K562 (cell line): ENCODE measurements at regions not wholly inside any gene's neighbourhood (a gene's known extent, or its start where the extent isn't known, plus 50 kb on each side); places are given as distances from the start of the nearest gene placed in this dataset.

Source experiments
- ATAC-seq: fragments of 200-7000 bp; cut with Tn5 transposase; 3 replicates; pipeline ENCODE4 v1.9.1; 2020; ENCODE audit warnings: moderate library complexity
- BruUV-seq: library from RNA; stranded (reverse); fragments of 400-500 nt; replicated peaks from 2 replicates; lab custom pipeline; 2021; lab: Mats Ljungman, UMichigan
- CTCF ChIA-PET: fragments of 300-600 bp; formaldehyde crosslinking; extraction: SDS; loops from one replicate; lab custom pipeline; 2021; ENCODE audit warnings: low intra/inter-chr PET ratio; lab: Yijun Ruan, JAX
- POLR2A ChIA-PET: fragments of 300-600, 350-650 bp; sonication (Branson Sonifier 250); formaldehyde crosslinking; extraction: SDS; loops from one replicate; lab custom pipeline; 2021; ENCODE audit warnings: antibody characterized with exemption, inconsistent platforms; lab: Yijun Ruan, JAX
- DNase-seq, 4 experiments: peaks; one replicate each; pipeline versions ENCODE4 v3.0.0 to v3.0.0-alpha.2; 2011 to 2018; ENCODE audit warnings: low spot score in 3 of 4, mixed read lengths in 3 of 4; ENCODE audit errors: extremely low read depth in 1 of 4
- FAIRE-seq: peaks from 2 replicates; lab custom pipeline; 2011; peaks lifted over from hg19 to GRCh38; lab: Jason Lieb, UNC
- H2AFZ ChIP-seq: 2 replicates; pipeline ENCODE4 v1.6.0; 2011; ENCODE audit warnings: low read depth, low read length, control low read depth, inconsistent platforms
- H3K27ac ChIP-seq: fragments of 200-600 bp; 3 replicates; pipeline ENCODE4 v1.8.0; 2011; ENCODE audit warnings: low read depth, mild to moderate bottlenecking, control low read depth, inconsistent platforms, low read length, moderate library complexity, mixed read lengths; ENCODE audit errors: extremely low read depth
- H3K27me3 ChIP-seq, 2 experiments: fragments of 300-600 bp in 1 of 2; 2 replicates in 1 of 2; 3 replicates in 1 of 2; pipeline versions ENCODE4 v1.6.0 to v1.8.0; 2011; ENCODE audit warnings: inconsistent platforms in 2 of 2, low read length in 2 of 2, mild to moderate bottlenecking in 1 of 2, mixed read lengths in 1 of 2, moderate library complexity in 1 of 2; ENCODE audit not compliant: control insufficient read depth in 2 of 2, insufficient read depth in 2 of 2
- H3K36me3 ChIP-seq: fragments of 300-600 bp; 3 replicates; pipeline ENCODE4 v1.8.0; 2011; ENCODE audit warnings: mild to moderate bottlenecking, low read length, inconsistent platforms; ENCODE audit not compliant: control insufficient read depth, insufficient read depth
- H3K4me1 ChIP-seq, 2 experiments: fragments of 200-600 bp in 1 of 2; replicated peaks in 1 of 2; 2 replicates in 1 of 2; 3 replicates in 1 of 2; pipeline versions ENCODE4 v1.5.1 to v1.8.0; 2011; ENCODE audit warnings: inconsistent platforms in 2 of 2, low read length in 2 of 2, mild to moderate bottlenecking in 1 of 2, mixed read lengths in 1 of 2, moderate library complexity in 1 of 2; ENCODE audit not compliant: control insufficient read depth in 2 of 2, insufficient read depth in 2 of 2
- H3K4me2 ChIP-seq: 2 replicates; pipeline ENCODE4 v1.6.1; 2011; ENCODE audit warnings: low read length, control low read depth, inconsistent platforms, mixed read lengths; ENCODE audit not compliant: insufficient read depth
- H3K4me3 ChIP-seq: fragments of 200-600 bp; sonication (generic), shearing (Covaris generic); 2 replicates; pipeline ENCODE4 v1.5.1; 2016; ENCODE audit warnings: control low read depth, inconsistent platforms
- H3K79me2 ChIP-seq: fragments of 200-600 bp; 3 replicates; pipeline ENCODE4 v1.8.0; 2011; ENCODE audit warnings: low read length, inconsistent platforms; ENCODE audit not compliant: control insufficient read depth, insufficient read depth
- H3K9ac ChIP-seq, 2 experiments: 2 replicates each; pipeline versions ENCODE4 v1.6.0 to v1.6.1; 2011; ENCODE audit warnings: low read depth in 2 of 2, low read length in 2 of 2, control low read depth in 1 of 2, inconsistent platforms in 1 of 2, mild to moderate bottlenecking in 1 of 2, mixed read lengths in 1 of 2; ENCODE audit not compliant: insufficient read depth in 1 of 2
- H3K9me1 ChIP-seq: one replicate; pipeline ENCODE4 v1.6.0; 2011; ENCODE audit warnings: inconsistent platforms, mild to moderate bottlenecking, low read length, moderate library complexity; ENCODE audit not compliant: control insufficient read depth, insufficient read depth
- H3K9me3 ChIP-seq: replicated peaks from 2 replicates; pipeline ENCODE4 v1.5.1; 2011; ENCODE audit warnings: low read depth, low read length, inconsistent platforms; ENCODE audit not compliant: control insufficient read depth, insufficient read depth
- H4K20me1 ChIP-seq: replicated peaks from 2 replicates; pipeline ENCODE4 v1.6.1; 2011; ENCODE audit warnings: low read length, inconsistent platforms, mixed read lengths; ENCODE audit not compliant: control insufficient read depth, insufficient read depth
- CSDE1 ChIP-seq, 2 experiments: fragments of 450-650 bp; IDR thresholded peaks; 2 replicates each; pipeline ENCODE4 v1.6.1; 2016; ENCODE audit warnings: mild to moderate bottlenecking in 1 of 2
- HEY1 ChIP-seq: fragments of 250-450 bp; sonication (Bioruptor Pico); IDR thresholded peaks from 2 replicates; pipeline ENCODE4 v1.5.0; 2020; ENCODE audit warnings: mild to moderate bottlenecking, moderate library complexity, borderline replicate concordance
- POLR3G ChIP-seq: IDR thresholded peaks from 2 replicates; pipeline ENCODE4 v1.6.1; 2011; ENCODE audit not compliant: insufficient read length, insufficient replicate concordance; ENCODE audit errors: extremely low read depth
- RBM39 ChIP-seq: fragments of 200-400 bp; formaldehyde crosslinking; optimal IDR thresholded peaks from 2 replicates; pipeline ENCODE3; 2018; ENCODE audit warnings: low read depth, low read length
- ZNF76 ChIP-seq: fragments of 250-450 bp; sonication (Bioruptor Pico); IDR thresholded peaks from 2 replicates; pipeline ENCODE4 v1.4.0; 2020; ENCODE audit warnings: mild to moderate bottlenecking, moderate library complexity, borderline replicate concordance
- WGBS: fragments of 100-300 bp; shearing (Covaris generic); methylation state at CpG from one replicate; pipeline ENCODE4 v1.1.6; 2016; ENCODE audit warnings: low coverage, mixed read lengths; ENCODE audit not compliant: insufficient coverage; ENCODE audit errors: missing lambda C conversion rate; 5-methylcytosine and 5-hydroxymethylcytosine counted together
- in situ Hi-C: fragments of 300-500 bp; cut with MboI; formaldehyde crosslinking; loops from 4 replicates; pipeline ENCODE4 v1.15.0; 2018; ENCODE audit warnings: inconsistent platforms, mixed read lengths
- intact Hi-C: fragments of 100-400 bp; cut with micrococcal nuclease; formaldehyde crosslinking; loops from 2 replicates; pipeline ENCODE4 v1.14.2; 2022

DNA sequence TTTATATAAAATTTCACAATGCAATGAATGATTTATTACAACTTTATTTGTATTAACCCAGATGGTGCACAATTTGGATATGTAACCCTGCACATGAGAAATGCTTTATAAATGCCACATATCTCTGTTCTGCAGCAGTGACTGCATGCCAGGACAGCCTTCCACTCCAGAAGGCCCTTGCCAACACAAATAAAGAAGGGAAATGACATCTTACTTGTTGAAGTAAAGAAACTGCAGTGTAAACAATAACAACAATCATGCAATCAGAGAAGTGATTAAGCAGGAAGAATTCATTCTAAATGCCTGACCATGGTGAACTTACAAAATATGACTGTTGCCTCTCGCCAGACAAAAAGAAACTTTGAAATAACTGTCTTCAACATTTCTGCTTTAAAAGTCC lies 129.9 kb upstream of the CHST9 start:
- no peaks in the 10 kb centered on the region for H3K36me3 ChIP-seq
- H3K4me1 ChIP-seq: no peaks in the 10 kb centered on the region
- intact Hi-C loops (loop anchor here (5.0 kb wide), 1 partner anchor 43 kb away; no protein-coding TSS in a partner anchor), in situ Hi-C loops (no loop called here)
- H3K4me3 ChIP-seq: no peak overlapping the region
- H4K20me1 ChIP-seq: no peaks in the 10 kb centered on the region
- H3K27ac ChIP-seq: no peak overlapping the region
- DNase-seq (no peak), ATAC-seq (no peak), FAIRE-seq (no peak)
- no peak overlapping the region for H3K4me2 ChIP-seq
- TF ChIP-seq POLR3G (no peak), HEY1 (CRISPR knock-in tag) (no peak), CSDE1 (IDR thresholded peaks at IDR 0.05) (no peak)
- no peak overlapping the region for H3K9ac ChIP-seq
- WGBS: 0% methylated on average over 1 of the region's 1 CpG
- ChIA-PET CTCF (no interaction called here), POLR2A (no interaction called here)
- H3K27me3 ChIP-seq: no peaks in the 10 kb centered on the region
- no peaks in the 10 kb centered on the region for H3K9me3 ChIP-seq
- no peaks in the 10 kb centered on the region for H3K79me2 ChIP-seq
- H3K9me1 ChIP-seq: no peaks in the 10 kb centered on the region
- BruUV-seq: no TSS peak
- H2AFZ ChIP-seq: no peak overlapping the region

DNA sequence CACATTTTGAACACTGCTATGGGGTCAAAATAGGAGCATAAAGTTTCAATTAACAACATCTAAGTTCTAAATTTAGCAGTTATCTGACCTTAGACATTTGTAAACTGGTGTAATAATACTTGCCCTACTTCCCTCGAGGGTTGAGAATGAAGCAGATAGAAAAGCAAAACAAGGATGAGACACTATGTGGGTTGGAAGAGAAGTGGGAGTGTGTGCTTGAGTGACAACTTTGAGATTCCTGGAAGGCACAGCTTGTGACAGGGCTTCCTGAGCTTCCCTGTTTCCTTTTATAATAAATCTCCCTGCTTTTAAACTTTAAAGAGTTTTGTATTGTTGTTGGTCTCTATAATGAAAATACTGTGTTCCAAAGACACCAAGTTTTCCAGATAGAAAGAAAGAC lies 128.6 kb upstream of the CHST9 start:
- FAIRE-seq: no peak
- no peaks in the 10 kb centered on the region for H3K36me3 ChIP-seq
- DNase-seq: no peak
- TF ChIP-seq RBM39: no peak
- no peak for TF ChIP-seq ZNF76 (CRISPR knock-in tag)
- TF ChIP-seq, all 486 proteins: peak for 0
- Histone ChIP-seq H3K4me2 (no peak overlapping the region), H3K9me3 (no peaks in the 10 kb centered on the region), H3K4me1 (no peaks in the 10 kb centered on the region), H3K27me3 (no peaks in the 10 kb centered on the region), H3K79me2 (no peaks in the 10 kb centered on the region), H3K27ac (no peak overlapping the region), H3K9me1 (no peaks in the 10 kb centered on the region), H4K20me1 (no peaks in the 10 kb centered on the region), H3K4me3 (no peak overlapping the region), H3K9ac (no peak overlapping the region), H2AFZ (no peak overlapping the region)
- 0% methylated on average over 1 of the region's 1 CpG for WGBS
- POLR2A ChIA-PET: no interaction called here
- in situ Hi-C loops: no loop called here
- no peak for ATAC-seq
- no TSS peak for BruUV-seq
- CTCF ChIA-PET: no interaction called here
- intact Hi-C loops: no loop called here
